H1 (cell line): ENCODE measurements at regions not wholly inside any gene's neighbourhood (a gene's known extent, or its start where the extent isn't known, plus 50 kb on each side); places are given as distances from the start of the nearest gene placed in this dataset.

Source experiments
- CTCF ChIA-PET: fragments of 300-600 bp; sonication (Branson Sonifier 250); formaldehyde crosslinking; loops from one replicate; lab custom pipeline; 2021; ENCODE audit not compliant: partially characterized antibody; lab: Charles Lee
- POLR2A ChIA-PET: fragments of 300-600 bp; sonication (Branson Sonifier 250); formaldehyde crosslinking; loops from one replicate; lab custom pipeline; 2021; ENCODE audit warnings: inconsistent platforms; ENCODE audit not compliant: partially characterized antibody; lab: Charles Lee
- DNase-seq, 2 experiments: peaks; one replicate each; pipeline versions ENCODE4 v3.0.0 to v3.0.0-alpha.2; 2010 to 2022; ENCODE audit warnings: low spot score in 2 of 2, low read depth in 1 of 2, mixed read lengths in 1 of 2
- FAIRE-seq: peaks from 2 replicates; lab custom pipeline; 2011; peaks lifted over from hg19 to GRCh38; lab: Jason Lieb, UNC
- H2AFZ ChIP-seq: 2 replicates; pipeline ENCODE4 v1.8.1; 2012; ENCODE audit warnings: low read length, inconsistent platforms
- H2AK5ac ChIP-seq: 2 replicates; pipeline ENCODE4 v1.6.1; 2013; ENCODE audit warnings: low read depth, low read length
- H2BK120ac ChIP-seq: replicated peaks from 2 replicates; pipeline ENCODE3; 2013; ENCODE audit warnings: low read depth, low read length, inconsistent platforms
- H2BK12ac ChIP-seq: 2 replicates; pipeline ENCODE4 v1.6.1; 2013; ENCODE audit warnings: low read depth, low read length
- H2BK15ac ChIP-seq: 2 replicates; pipeline ENCODE4 v1.6.1; 2013; ENCODE audit warnings: low read length
- H2BK20ac ChIP-seq: 2 replicates; pipeline ENCODE4 v1.6.1; 2013; ENCODE audit warnings: low read length
- H2BK5ac ChIP-seq: 2 replicates; pipeline ENCODE4 v1.6.1; 2013; ENCODE audit warnings: low read depth, low read length
- H3K14ac ChIP-seq: 2 replicates; pipeline ENCODE4 v1.6.1; 2013; ENCODE audit warnings: inconsistent platforms; ENCODE audit not compliant: insufficient read length
- H3K18ac ChIP-seq: 2 replicates; pipeline ENCODE4 v1.6.1; 2013; ENCODE audit warnings: low read length; ENCODE audit errors: extremely low read depth
- H3K23ac ChIP-seq: 2 replicates; pipeline ENCODE4 v1.6.1; 2013; ENCODE audit warnings: inconsistent platforms; ENCODE audit not compliant: insufficient read length
- H3K23me2 ChIP-seq: 2 replicates; pipeline ENCODE4 v1.6.1; 2013; ENCODE audit warnings: low read depth, low read length
- H3K27ac ChIP-seq: 2 replicates; pipeline ENCODE4 v1.6.1; 2011; ENCODE audit warnings: low read depth, low read length, inconsistent platforms
- H3K27me3 ChIP-seq, 4 experiments: replicated peaks in 1 of 4; 1 replicate in 1 of 4; 2 replicates in 3 of 4; pipeline versions ENCODE4 v1.6.1 to v1.8.1; 2011 to 2013; ENCODE audit warnings: low read length in 3 of 4, mild to moderate bottlenecking in 3 of 4, inconsistent platforms in 2 of 4, mixed read lengths in 2 of 4, moderate library complexity in 1 of 4; ENCODE audit not compliant: control insufficient read depth in 3 of 4, insufficient read depth in 3 of 4; ENCODE audit errors: extremely low read depth in 1 of 4
- H3K36me3 ChIP-seq, 4 experiments: 2 replicates each; pipeline versions ENCODE4 v1.6.1 to v1.8.1; 2011 to 2013; ENCODE audit warnings: mild to moderate bottlenecking in 4 of 4, low read length in 3 of 4, moderate library complexity in 2 of 4, control low read depth in 1 of 4, inconsistent platforms in 1 of 4; ENCODE audit not compliant: insufficient read depth in 4 of 4, control insufficient read depth in 2 of 4
- H3K4ac ChIP-seq: replicated peaks from 2 replicates; pipeline ENCODE3; 2013; ENCODE audit warnings: low read length, low read depth, mixed read lengths, inconsistent platforms; ENCODE audit not compliant: insufficient read length
- H3K4me1 ChIP-seq, 4 experiments: replicated peaks in 1 of 4; 1 replicate in 1 of 4; 2 replicates in 3 of 4; pipeline versions ENCODE4 v1.6.1 to v1.8.1; 2011 to 2013; ENCODE audit warnings: low read length in 3 of 4, inconsistent platforms in 2 of 4, mixed read lengths in 1 of 4; ENCODE audit not compliant: insufficient read depth in 4 of 4, control insufficient read depth in 3 of 4
- H3K4me2 ChIP-seq, 2 experiments: 2 replicates each; pipeline versions ENCODE4 v1.6.1 to v1.8.1; 2011 to 2013; ENCODE audit warnings: low read depth in 2 of 2, low read length in 2 of 2, control low read depth in 1 of 2, inconsistent platforms in 1 of 2, mild to moderate bottlenecking in 1 of 2; ENCODE audit not compliant: insufficient read depth in 1 of 2
- H3K4me3 ChIP-seq, 4 experiments: fragments of 200-600, 300-600 bp in 1 of 4; sonication (generic), shearing (Covaris generic), sonication (Bioruptor Twin) in 1 of 4; 2 replicates each; pipeline versions ENCODE4 v1.5.1 to v1.8.1; 2011 to 2016; ENCODE audit warnings: low read length in 4 of 4, low read depth in 3 of 4, control low read depth in 2 of 4, inconsistent platforms in 2 of 4, mild to moderate bottlenecking in 2 of 4, mixed read lengths in 1 of 4, moderate library complexity in 1 of 4; ENCODE audit not compliant: insufficient read depth in 2 of 4; ENCODE audit errors: extremely low read depth in 1 of 4
- H3K56ac ChIP-seq: replicated peaks from 2 replicates; pipeline ENCODE3; 2013; ENCODE audit warnings: low read depth, mild to moderate bottlenecking, mixed read lengths, low read length, inconsistent platforms; ENCODE audit not compliant: insufficient read length
- H3K79me1 ChIP-seq: 2 replicates; pipeline ENCODE4 v1.6.1; 2013; ENCODE audit warnings: low read depth, low read length, control low read depth
- H3K79me2 ChIP-seq, 2 experiments: 2 replicates each; pipeline versions ENCODE4 v1.6.1 to v1.8.1; 2012 to 2013; ENCODE audit warnings: low read length in 2 of 2, mild to moderate bottlenecking in 2 of 2, inconsistent platforms in 1 of 2; ENCODE audit not compliant: insufficient read depth in 2 of 2, control insufficient read depth in 1 of 2
- H3K9ac ChIP-seq, 4 experiments: replicated peaks in 1 of 4; 1 replicate in 1 of 4; 2 replicates in 3 of 4; pipeline versions ENCODE4 v1.6.1 to v1.8.1; 2011 to 2013; ENCODE audit warnings: low read depth in 3 of 4, low read length in 3 of 4, control low read depth in 2 of 4, mild to moderate bottlenecking in 2 of 4, moderate library complexity in 2 of 4, inconsistent platforms in 1 of 4; ENCODE audit errors: extremely low read depth in 1 of 4
- H3K9me3 ChIP-seq, 2 experiments: 2 replicates each; pipeline versions ENCODE4 v1.6.1 to v1.8.1; 2012 to 2013; ENCODE audit warnings: mild to moderate bottlenecking in 2 of 2, moderate library complexity in 2 of 2, control low read depth in 1 of 2, inconsistent platforms in 1 of 2, low read depth in 1 of 2, low read length in 1 of 2, mixed read lengths in 1 of 2; ENCODE audit not compliant: insufficient read depth in 2 of 2
- H4K20me1 ChIP-seq, 2 experiments: replicated peaks in 1 of 2; 2 replicates each; pipeline versions ENCODE3 to v1.8.1; 2011 to 2013; ENCODE audit warnings: inconsistent platforms in 2 of 2, low read length in 2 of 2, mild to moderate bottlenecking in 1 of 2; ENCODE audit not compliant: insufficient read depth in 2 of 2, control insufficient read depth in 1 of 2
- H4K5ac ChIP-seq: 2 replicates; pipeline ENCODE4 v1.6.1; 2013; ENCODE audit warnings: low read length, low read depth, mixed read lengths, inconsistent platforms; ENCODE audit not compliant: insufficient read length
- H4K8ac ChIP-seq: 2 replicates; pipeline ENCODE4 v1.8.0; 2013; ENCODE audit warnings: mild to moderate bottlenecking, moderate library complexity, low read length, inconsistent platforms; ENCODE audit not compliant: insufficient read depth; ENCODE audit errors: extremely low read depth
- H4K91ac ChIP-seq: replicated peaks from 2 replicates; pipeline ENCODE3; 2013; ENCODE audit warnings: low read length, mixed read lengths, inconsistent platforms; ENCODE audit not compliant: insufficient read length
- ASH2L ChIP-seq: fragments of 200-600, 300-600 bp; sonication (generic); IDR thresholded peaks from one replicate; pipeline ENCODE4 v1.7.1; 2017; ENCODE audit warnings: low read length
- CBX8 ChIP-seq: fragments of 300-800, 300-1000 bp; sonication (generic); IDR thresholded peaks from 2 replicates; pipeline ENCODE4 v1.7.1; 2016; ENCODE audit warnings: low read depth, low read length, borderline replicate concordance
- CHD2 ChIP-seq: IDR thresholded peaks from 2 replicates; pipeline ENCODE4 v1.6.1; 2012; ENCODE audit warnings: low read length, improper control_type of control experiment
- HDAC6 ChIP-seq: IDR thresholded peaks from one replicate; pipeline ENCODE4 v1.7.1; 2012; ENCODE audit warnings: low read depth, mild to moderate bottlenecking, inconsistent platforms, low read length, moderate library complexity
- JUN ChIP-seq: IDR thresholded peaks from 2 replicates; pipeline ENCODE4 v1.6.1; 2011; ENCODE audit warnings: low read depth, mild to moderate bottlenecking, improper control_type of control experiment, low read length
- MAFK ChIP-seq: IDR thresholded peaks from 2 replicates; pipeline ENCODE4 v1.6.1; 2012; ENCODE audit warnings: low read depth, mild to moderate bottlenecking, improper control_type of control experiment, low read length
- PHF8 ChIP-seq: fragments of 200-600 bp; sonication (generic); conservative IDR thresholded peaks from 2 replicates; pipeline ENCODE4 v1.7.1; 2012; ENCODE audit warnings: low read depth, mild to moderate bottlenecking, inconsistent platforms, low read length, moderate library complexity
- POLR2AphosphoS5 ChIP-seq: IDR thresholded peaks from 2 replicates; pipeline ENCODE4 v1.6.1; 2011; ENCODE audit warnings: low read depth, low read length
- RXRA ChIP-seq: IDR thresholded peaks from 2 replicates; pipeline ENCODE4 v1.6.1; 2011; ENCODE audit warnings: low read depth, mild to moderate bottlenecking, low read length, moderate library complexity; ENCODE audit not compliant: insufficient read depth
- SIX5 ChIP-seq: IDR thresholded peaks from 2 replicates; pipeline ENCODE4 v1.6.1; 2011; ENCODE audit warnings: mild to moderate bottlenecking, low read depth, low read length
- SP4 ChIP-seq: IDR thresholded peaks from 2 replicates; pipeline ENCODE4 v1.6.1; 2012; ENCODE audit warnings: low read length, inconsistent platforms
- TAF1 ChIP-seq: IDR thresholded peaks from 2 replicates; pipeline ENCODE4 v1.6.1; 2011; ENCODE audit warnings: mild to moderate bottlenecking, low read depth, low read length
- TAF7 ChIP-seq: optimal IDR thresholded peaks from 2 replicates; pipeline ENCODE3; 2011; ENCODE audit warnings: low read depth, mild to moderate bottlenecking, inconsistent platforms, low read length, moderate library complexity, borderline replicate concordance
- WGBS, 2 experiments: shearing (Covaris generic) in 1 of 2; methylation state at CpG; one replicate each; pipeline versions ENCODE4 v1.1.6 to v1.1.7; 2013 to 2015; ENCODE audit warnings: low lambda C conversion rate in 2 of 2, mixed read lengths in 2 of 2, inconsistent platforms in 1 of 2, low coverage in 1 of 2, missing lambda C conversion rate in 1 of 2; ENCODE audit not compliant: insufficient replicate concordance in 2 of 2, insufficient coverage in 1 of 2, insufficient read length in 1 of 2; ENCODE audit errors: extremely low coverage in 1 of 2, missing lambda C conversion rate in 1 of 2; 5-methylcytosine and 5-hydroxymethylcytosine counted together

DNA sequence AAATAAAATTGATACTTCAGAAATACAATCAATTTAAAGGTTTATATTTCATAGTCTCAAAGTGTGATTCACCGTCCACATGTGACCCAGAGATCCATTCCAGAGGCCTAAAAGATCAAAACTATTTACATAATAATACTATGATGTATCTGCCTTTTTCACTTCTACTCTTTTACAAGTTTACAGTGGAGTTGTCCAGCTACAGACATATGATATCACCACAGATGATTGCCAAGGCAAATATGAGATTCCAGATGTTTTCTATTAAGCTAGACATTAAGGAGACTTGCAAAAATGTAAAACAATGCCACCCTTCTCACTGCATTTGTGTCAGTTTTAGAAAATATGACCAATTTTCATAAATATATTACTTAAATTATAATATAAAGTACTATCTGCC lies 443.7 kb downstream of the GJA1 start:
- no peak for TF ChIP-seq CBX8
- TF ChIP-seq MAFK = no peak
- TF ChIP-seq TAF7 = no peak
- TF ChIP-seq PHF8 = no peak
- TF ChIP-seq SP4 = no peak
- no peak for TF ChIP-seq TAF1
- TF ChIP-seq POLR2AphosphoS5 = no peak
- TF ChIP-seq SIX5 = no peak
- no peak for TF ChIP-seq JUN
- TF ChIP-seq ASH2L = no peak
- no peak for TF ChIP-seq RXRA
- TF ChIP-seq CHD2 = no peak
- no peak for TF ChIP-seq HDAC6
- TF ChIP-seq, all 59 proteins: peak for 0
- ChIA-PET CTCF (no interaction called here), POLR2A (interaction anchor here (0.8 kb wide), 1 partner anchor 428 kb away, joined by 3 read pairs; no protein-coding TSS in a partner anchor)
- no peak overlapping the region for H3K14ac ChIP-seq
- H3K4me2 ChIP-seq = no peak overlapping the region
- no peaks in the 10 kb centered on the region for H3K9me3 ChIP-seq
- H3K4ac ChIP-seq = no peak overlapping the region
- H3K4me3 ChIP-seq = no peak overlapping the region
- H3K36me3 ChIP-seq = no peaks in the 10 kb centered on the region
- no peak overlapping the region for H3K56ac ChIP-seq
- no peak overlapping the region for H2BK120ac ChIP-seq
- no peak for FAIRE-seq
- H3K23ac ChIP-seq = no peak overlapping the region
- no peaks in the 10 kb centered on the region for H3K79me2 ChIP-seq
- no peak overlapping the region for H3K9ac ChIP-seq
- WGBS, 2 experiments = 84% methylated on average over 1 of the region's 1 CpG; no CpG with 5 or more reads in 1 of the 2 experiments
- H3K23me2 ChIP-seq = no peaks in the 10 kb centered on the region
- no peaks in the 10 kb centered on the region for H3K79me1 ChIP-seq
- no peaks in the 10 kb centered on the region for H3K27me3 ChIP-seq
- no peak for DNase-seq
- H4K8ac ChIP-seq = no peak overlapping the region
- no peak overlapping the region for H4K5ac ChIP-seq
- H3K18ac ChIP-seq = no peak overlapping the region
- no peak overlapping the region for H2BK5ac ChIP-seq
- H3K4me1 ChIP-seq = no peaks in the 10 kb centered on the region
- H2BK15ac ChIP-seq = no peak overlapping the region
- no peak overlapping the region for H4K91ac ChIP-seq
- H4K20me1 ChIP-seq = no peaks in the 10 kb centered on the region
- H2AK5ac ChIP-seq = no peak overlapping the region
- H3K27ac ChIP-seq = no peak overlapping the region
- no peak overlapping the region for H2BK20ac ChIP-seq
- H2BK12ac ChIP-seq = no peak overlapping the region
- no peak overlapping the region for H2AFZ ChIP-seq
